Nephron progenitor cell (in vitro differentiated cells): ENCODE measurements at regions not wholly inside any gene's neighbourhood (a gene's known extent, or its start where the extent isn't known, plus 50 kb on each side); places are given as distances from the start of the nearest gene placed in this dataset.

Source experiments
- DNase-seq: peaks from one replicate; pipeline ENCODE4 v3.0.0; 2021
- H3K27ac Mint-ChIP-seq: 2 replicates; pipeline ENCODE4 v1.8.0; 2021; ENCODE audit warnings: mild to moderate bottlenecking, moderate library complexity, mixed read lengths
- H3K27me3 Mint-ChIP-seq: 2 replicates; pipeline ENCODE4 v1.8.0; 2021; ENCODE audit warnings: mild to moderate bottlenecking, low read depth, mixed read lengths; ENCODE audit not compliant: poor library complexity
- H3K36me3 Mint-ChIP-seq: 2 replicates; pipeline ENCODE4 v1.8.0; 2021; ENCODE audit warnings: low read depth, mixed read lengths
- H3K4me1 Mint-ChIP-seq: 2 replicates; pipeline ENCODE4 v1.8.0; 2021; ENCODE audit warnings: mixed read lengths
- H3K4me3 Mint-ChIP-seq: 2 replicates; pipeline ENCODE4 v1.8.0; 2021; ENCODE audit warnings: mild to moderate bottlenecking, moderate library complexity, mixed read lengths
- H3K9me3 Mint-ChIP-seq: 2 replicates; pipeline ENCODE4 v1.8.0; 2021; ENCODE audit warnings: mild to moderate bottlenecking, moderate library complexity, mixed read lengths
- CTCF ChIP-seq: fragments of 200-600 bp; sonication (generic); IDR thresholded peaks from 2 replicates; pipeline ENCODE4 v1.5.0; 2021; ENCODE audit warnings: antibody characterized with exemption

- no peak for DNase-seq
- no peak overlapping the region for H3K27ac Mint-ChIP-seq
- H3K27me3 Mint-ChIP-seq, result peaks cover 41% of the 10 kb centered on the region
- no peak overlapping the region for H3K4me3 Mint-ChIP-seq
- H3K9me3 Mint-ChIP-seq, result no peaks in the 10 kb centered on the region
- no peak for TF ChIP-seq CTCF
- no peaks in the 10 kb centered on the region for H3K4me1 Mint-ChIP-seq
- H3K36me3 Mint-ChIP-seq, result no peaks in the 10 kb centered on the region
Measured at GRCh38 chr22:23007823-23008222, 62.5 kb upstream of the GNAZ start.

GRCh38 chr22:23008896-23009295 lies 61.4 kb upstream of the GNAZ start:
- H3K4me1 Mint-ChIP-seq, result no peaks in the 10 kb centered on the region
- no peak overlapping the region for H3K27ac Mint-ChIP-seq
- H3K4me3 Mint-ChIP-seq, result no peak overlapping the region
- H3K36me3 Mint-ChIP-seq, result no peaks in the 10 kb centered on the region
- H3K27me3 Mint-ChIP-seq, result peaks cover 40% of the 10 kb centered on the region
- no peak for DNase-seq
- no peak for TF ChIP-seq CTCF
- no peaks in the 10 kb centered on the region for H3K9me3 Mint-ChIP-seq
